Activated CD8-positive, alpha-beta memory T cell treated with anti-CD3 and anti-CD28 coated beads, Interleukin-2, amount 50 U/mL, for 24 hours (primary cell): ENCODE measurements at regions not wholly inside any gene's neighbourhood (a gene's known extent, or its start where the extent isn't known, plus 50 kb on each side); places are given as distances from the start of the nearest gene placed in this dataset.
"Not testable (repeated sequence)": the region's sequence is repeated elsewhere in the genome, so short reads cannot be mapped to it uniquely, and the experiment has no call there.

Experiments
- DNase-seq: peaks from one replicate; pipeline ENCODE4 v3.0.0-alpha.2; 2020; ENCODE audit errors: extremely low read depth

DNA sequence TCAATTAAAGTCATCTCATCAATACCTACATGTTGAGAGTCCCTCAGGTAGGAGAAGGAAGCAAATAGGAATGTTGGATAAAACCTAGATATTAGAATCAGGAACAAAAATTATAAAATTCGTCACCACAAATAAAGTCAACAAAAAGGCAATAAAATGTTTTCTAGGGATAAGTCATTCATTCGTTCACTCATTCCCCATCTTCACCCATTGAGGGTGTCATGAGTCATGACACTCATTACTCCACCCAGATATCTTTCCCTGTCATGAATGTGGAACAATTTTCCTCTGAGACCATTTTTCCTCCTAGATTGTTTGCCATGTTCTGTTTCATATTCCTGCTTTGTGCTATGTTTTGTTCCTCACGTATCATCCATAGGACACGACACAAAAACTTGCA lies 50.9 kb upstream of the OLIG3 start:
- DNase-seq: no peak

- no peak for DNase-seq
Measured at GRCh38 chr6:137547186-137547585, 53.0 kb upstream of the OLIG3 start.

- DNase-seq: no peak
Measured at GRCh38 chr6:137547601-137548000, 53.4 kb upstream of the OLIG3 start.

GRCh38 chr6:137549106-137549505 lies 54.9 kb upstream of the OLIG3 start:
- DNase-seq: no peak

DNA sequence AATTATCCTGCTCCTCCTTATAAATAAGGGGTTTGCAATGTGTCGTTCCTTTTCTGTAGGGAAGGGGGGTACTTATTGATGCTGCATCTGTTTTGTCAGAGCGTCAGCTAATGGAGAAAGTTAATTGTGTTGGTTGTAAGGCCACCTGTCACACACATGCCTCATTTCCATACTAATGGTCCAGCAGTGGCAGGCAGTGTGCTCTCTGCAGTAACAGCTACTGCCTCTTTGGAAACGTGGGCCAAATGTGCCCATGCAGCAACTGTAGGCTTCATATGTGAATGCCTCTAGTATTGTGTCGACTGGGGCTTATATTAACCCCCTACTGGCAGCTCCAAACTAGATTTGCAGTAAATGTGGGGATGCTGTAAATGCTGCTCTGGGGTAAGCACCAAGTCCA lies 56.3 kb upstream of the OLIG3 start:
- DNase-seq: no peak

GRCh38 chr6:137552146-137552545 lies 58.0 kb upstream of the OLIG3 start:
- no peak for DNase-seq

DNA sequence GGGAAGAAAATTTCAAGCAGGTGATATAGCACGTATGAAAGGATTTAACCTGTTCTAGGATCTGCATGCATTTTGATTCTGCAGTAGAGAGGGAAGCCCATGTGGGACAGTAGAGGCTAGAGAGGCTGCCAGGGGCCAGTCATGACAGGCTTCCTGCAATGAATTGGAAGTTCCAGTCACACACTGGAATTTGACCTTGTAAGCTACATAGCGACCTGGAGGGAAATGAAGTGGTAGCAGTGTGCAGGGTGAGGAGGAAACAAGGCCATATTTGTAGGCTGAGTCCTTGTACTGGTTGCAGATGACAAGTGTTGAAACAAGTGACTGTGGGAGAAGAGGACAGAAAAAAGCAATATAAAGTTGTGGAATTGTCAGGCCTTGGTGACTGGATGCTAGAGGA lies 58.6 kb upstream of the OLIG3 start:
- DNase-seq: no peak

DNA sequence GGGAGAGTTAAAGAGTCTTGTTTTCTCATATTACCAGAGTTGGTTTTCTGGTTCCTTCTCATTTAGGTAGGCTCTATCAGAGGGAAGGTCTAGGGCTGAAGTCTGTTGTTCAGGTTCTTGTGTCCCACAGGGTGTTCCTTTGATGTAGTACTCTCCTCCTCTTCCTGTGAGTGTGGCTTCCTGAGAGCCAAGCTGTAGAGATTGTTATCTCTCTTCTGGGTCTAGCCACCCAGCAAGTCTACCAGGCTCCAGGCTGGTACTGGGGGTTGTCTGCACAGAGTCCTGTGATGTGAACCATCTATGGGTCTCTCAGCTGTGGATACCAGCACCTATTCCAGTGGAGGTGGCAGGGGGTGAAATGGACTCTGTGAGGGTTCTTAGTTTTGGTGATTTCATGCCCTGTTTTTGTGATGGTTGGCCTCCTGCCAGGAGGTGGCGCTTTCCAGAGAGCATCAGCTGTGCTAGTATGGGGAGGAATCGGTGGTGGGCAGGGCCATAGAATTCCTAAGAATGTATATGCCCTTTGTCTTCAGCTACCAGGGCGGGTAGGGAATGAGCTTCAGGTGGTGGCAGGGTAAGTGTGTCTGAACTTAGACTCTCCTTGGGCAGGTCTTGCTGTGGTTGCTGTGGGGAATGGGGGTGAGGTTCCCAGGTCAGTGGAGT lies 65.5 kb upstream of the OLIG3 start:
- DNase-seq: not testable (repeated sequence)

DNA sequence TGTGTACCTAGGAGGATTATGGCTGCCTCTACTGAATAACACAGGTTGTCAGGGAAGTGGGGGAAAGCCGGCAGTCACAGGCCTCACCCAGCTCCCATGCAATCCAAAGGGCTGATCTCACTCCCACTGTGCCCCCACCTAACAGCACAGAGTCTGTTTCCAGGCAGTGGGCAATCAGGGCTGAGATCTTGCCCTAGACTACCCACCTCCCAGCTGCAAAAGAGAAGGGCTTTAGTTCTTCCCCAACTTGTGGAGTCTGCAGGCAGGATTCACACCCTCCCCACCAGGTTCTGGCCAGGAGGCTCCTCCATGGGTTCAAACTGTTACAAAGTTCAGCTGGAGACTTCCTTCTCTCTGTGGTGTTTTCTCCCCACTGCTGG lies 66.0 kb upstream of the OLIG3 start:
- no peak for DNase-seq

GRCh38 chr6:137568067-137568466 lies 73.9 kb upstream of the OLIG3 start:
- no peak for DNase-seq

DNA sequence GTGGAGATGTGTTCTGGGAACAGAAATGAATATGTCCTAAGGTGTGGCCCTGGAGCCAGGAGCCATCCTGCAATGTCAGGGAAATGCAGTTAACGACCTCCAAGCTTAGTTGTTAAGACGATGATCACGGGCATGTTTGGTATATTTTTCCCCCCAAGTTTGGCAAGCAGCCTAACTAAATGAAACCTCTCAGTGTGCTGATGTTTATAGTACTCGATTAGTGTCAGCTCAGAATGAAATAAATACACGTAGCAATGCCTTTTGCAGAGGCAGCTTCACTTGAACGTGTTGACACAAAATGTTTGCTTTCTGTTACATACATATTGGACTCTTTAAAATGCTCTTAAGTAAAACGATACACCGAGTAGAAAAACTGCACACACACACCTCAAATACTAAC lies 76.2 kb upstream of the OLIG3 start:
- no peak for DNase-seq

- DNase-seq: peak; percentile 13
Measured at GRCh38 chr6:137571854-137572253, 77.7 kb upstream of the OLIG3 start.

GRCh38 chr6:137573739-137574138 lies 79.5 kb upstream of the OLIG3 start:
- no peak for DNase-seq

DNA sequence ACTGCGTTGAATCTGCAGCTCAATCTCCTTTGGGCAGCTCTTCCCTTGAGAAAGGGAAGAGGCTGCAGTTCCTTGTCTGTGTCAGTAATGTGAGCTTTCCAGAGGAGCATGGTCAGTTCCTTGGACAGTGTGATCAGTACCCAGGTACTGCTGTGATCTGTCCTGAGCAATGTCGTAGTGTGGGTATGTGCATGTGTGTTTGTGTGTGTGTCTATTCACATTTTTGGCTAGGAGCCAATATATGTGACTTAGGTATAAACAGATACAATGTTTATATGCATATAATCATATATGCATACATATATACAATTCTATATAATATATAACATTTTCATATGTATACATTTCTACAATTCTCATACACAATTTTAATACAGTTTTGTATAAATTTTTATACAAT lies 85.4 kb upstream of the OLIG3 start:
- DNase-seq: no peak

- DNase-seq: no peak
Measured at GRCh38 chr6:137581019-137581707, 87.0 kb upstream of the OLIG3 start.

- DNase-seq: not testable (repeated sequence)
Measured at GRCh38 chr6:137583519-137583918, 89.3 kb upstream of the OLIG3 start.

DNA sequence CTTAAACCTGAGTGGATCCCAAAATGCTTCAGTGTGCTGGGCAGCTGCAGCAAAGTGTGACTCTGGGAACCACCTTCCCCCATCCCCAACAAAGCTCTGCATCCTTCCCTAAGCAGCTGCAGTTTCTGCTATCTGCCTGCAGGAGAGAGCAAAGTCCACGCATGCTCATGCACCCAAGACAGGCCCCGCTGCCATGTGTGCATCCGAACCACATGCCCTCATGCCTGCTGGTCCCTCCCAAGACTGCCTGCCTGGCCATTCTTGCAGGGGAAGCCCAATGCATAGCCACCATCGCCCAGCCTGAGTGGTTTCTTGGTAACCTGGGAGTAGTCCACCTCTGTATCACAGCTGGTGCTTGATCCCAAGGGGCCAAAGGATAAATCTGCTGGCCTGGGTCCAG lies 94.3 kb upstream of the OLIG3 start:
- no peak for DNase-seq

- DNase-seq: no peak
Measured at GRCh38 chr6:137589067-137589848, 95.1 kb upstream of the OLIG3 start.

DNA sequence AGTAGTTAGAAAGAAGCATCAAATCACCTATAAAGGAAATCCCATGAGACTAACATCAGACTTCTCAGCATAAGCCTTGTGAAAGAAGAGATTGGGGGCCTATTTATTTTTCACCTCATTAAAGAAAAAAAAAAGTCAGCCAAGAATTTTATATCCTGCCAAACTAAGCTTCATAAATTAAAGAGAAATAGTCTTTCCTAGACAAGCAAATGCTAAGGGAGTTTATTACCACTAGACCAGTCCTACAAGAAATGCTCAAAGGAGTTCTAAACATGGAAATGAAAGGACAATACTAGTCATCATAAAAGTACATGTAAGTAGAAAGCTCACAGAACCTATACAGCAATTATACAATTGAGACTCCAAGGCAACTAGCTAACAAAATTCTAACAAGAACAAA lies 96.5 kb upstream of the OLIG3 start:
- no peak for DNase-seq

DNA sequence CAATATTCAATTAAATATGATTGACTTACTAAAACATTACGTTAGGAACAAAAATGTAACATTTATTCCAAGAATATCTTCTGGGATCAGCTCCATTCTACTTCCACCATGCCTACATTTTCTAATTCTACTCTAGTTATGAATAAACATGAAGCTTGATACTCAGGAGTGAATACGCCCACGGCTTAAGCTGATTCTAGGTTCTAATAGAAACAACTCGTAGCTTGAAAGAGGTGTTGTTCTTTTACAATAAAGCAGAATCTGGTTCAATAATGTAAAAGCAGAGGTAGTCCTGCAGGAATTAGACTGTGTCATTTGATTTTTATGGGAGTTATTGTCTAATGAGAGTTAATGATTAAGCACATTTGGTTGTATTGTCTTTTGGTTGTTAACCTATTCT lies 107.3 kb upstream of the OLIG3 start:
- no peak for DNase-seq

GRCh38 chr6:137602313-137603197 lies 108.4 kb upstream of the OLIG3 start:
- DNase-seq: no peak

DNA sequence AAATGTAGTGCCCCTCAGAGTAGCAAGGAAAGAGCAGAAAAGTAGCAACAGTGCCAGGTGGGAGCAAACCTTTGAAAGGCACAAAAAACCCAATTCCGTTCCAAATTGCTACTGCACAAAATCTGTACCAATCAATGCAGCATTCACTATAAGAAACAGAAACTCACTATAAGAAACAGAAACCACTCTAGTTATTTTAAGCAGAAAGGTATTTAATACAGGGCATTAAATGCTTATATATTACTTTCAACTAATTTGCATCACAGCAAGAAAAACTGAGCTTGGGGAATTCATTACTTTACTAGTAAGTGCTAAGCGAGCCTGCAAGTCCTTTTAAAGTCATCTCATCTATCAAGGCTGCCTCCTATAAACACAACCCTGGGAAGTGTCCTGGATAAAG lies 116.5 kb upstream of the OLIG3 start:
- no peak for DNase-seq
